ENCODE measurements at regions not wholly inside any gene's neighbourhood (a gene's known extent, or its start where the extent isn't known, plus 50 kb on each side); places are given as distances from the start of the nearest gene placed in this dataset.

GRCh38 chr5:115732026-115732425 is 84.4 kb downstream of the CDO1 start:
- no peak for FAIRE-seq
- no peak for DNase-seq (ENCODE audit: insufficient read length, low spot score)
- TF ChIP-seq POU2F2 (IDR thresholded peaks at IDR 0.05; ENCODE audit: low read depth, low read length) (no peak), SPI1 (IDR thresholded peaks at IDR 0.05; ENCODE audit: low read depth, low read length) (no peak), POLR2A (IDR thresholded peaks at IDR 0.05; ENCODE audit: low read depth, low read length) (no peak), POLR2AphosphoS5 (IDR thresholded peaks at IDR 0.05; ENCODE audit: low read depth, low read length) (no peak), TAF1 (IDR thresholded peaks at IDR 0.05; ENCODE audit: low read depth, low read length) (no peak), PAX5 (IDR thresholded peaks at IDR 0.05; ENCODE audit: insufficient read depth, low read length, severe bottlenecking) (no peak)

- DNase-seq (ENCODE audit: insufficient read length, low spot score) (no peak), FAIRE-seq (no peak)
- no peak for TF ChIP-seq POLR2AphosphoS5 (IDR thresholded peaks at IDR 0.05; ENCODE audit: low read depth, low read length)
- TF ChIP-seq SPI1 (IDR thresholded peaks at IDR 0.05; ENCODE audit: low read depth, low read length), result no peak
- no peak for TF ChIP-seq PAX5 (IDR thresholded peaks at IDR 0.05; ENCODE audit: insufficient read depth, low read length, severe bottlenecking)
- TF ChIP-seq TAF1 (IDR thresholded peaks at IDR 0.05; ENCODE audit: low read depth, low read length), result no peak
- TF ChIP-seq POU2F2 (IDR thresholded peaks at IDR 0.05; ENCODE audit: low read depth, low read length), result no peak
- TF ChIP-seq POLR2A (IDR thresholded peaks at IDR 0.05; ENCODE audit: low read depth, low read length), result no peak
Measured at GRCh38 chr5:115725522-115725921, 90.9 kb downstream of the CDO1 start.

- FAIRE-seq, result no peak
- TF ChIP-seq PAX5 (IDR thresholded peaks at IDR 0.05; ENCODE audit: insufficient read depth, low read length, severe bottlenecking) (no peak), SPI1 (IDR thresholded peaks at IDR 0.05; ENCODE audit: low read depth, low read length) (no peak), POU2F2 (IDR thresholded peaks at IDR 0.05; ENCODE audit: low read depth, low read length) (no peak), POLR2A (IDR thresholded peaks at IDR 0.05; ENCODE audit: low read depth, low read length) (no peak), POLR2AphosphoS5 (IDR thresholded peaks at IDR 0.05; ENCODE audit: low read depth, low read length) (no peak), TAF1 (IDR thresholded peaks at IDR 0.05; ENCODE audit: low read depth, low read length) (no peak)
- no peak for DNase-seq (ENCODE audit: insufficient read length, low spot score)
Measured at GRCh38 chr5:115723220-115723619, 93.2 kb downstream of the CDO1 start.

- no peak for FAIRE-seq
Measured at GRCh38 chr5:115720888-115721287, 95.1 kb upstream of the TMED7 start.

GRCh38 chr5:115718927-115719326 is 93.1 kb upstream of the TMED7 start:
- DNase-seq (ENCODE audit: insufficient read length, low spot score) (no peak), FAIRE-seq (no peak)
- TF ChIP-seq POLR2AphosphoS5 (IDR thresholded peaks at IDR 0.05; ENCODE audit: low read depth, low read length) (no peak), POLR2A (IDR thresholded peaks at IDR 0.05; ENCODE audit: low read depth, low read length) (no peak), TAF1 (IDR thresholded peaks at IDR 0.05; ENCODE audit: low read depth, low read length) (no peak), PAX5 (IDR thresholded peaks at IDR 0.05; ENCODE audit: insufficient read depth, low read length, severe bottlenecking) (no peak), SPI1 (IDR thresholded peaks at IDR 0.05; ENCODE audit: low read depth, low read length) (no peak), POU2F2 (IDR thresholded peaks at IDR 0.05; ENCODE audit: low read depth, low read length) (no peak)

More at GRCh38 chr5:115720888-115721287, 95.1 kb upstream of the TMED7 start:
- no peak for DNase-seq (ENCODE audit: insufficient read length, low spot score)
- TF ChIP-seq TAF1 (IDR thresholded peaks at IDR 0.05; ENCODE audit: low read depth, low read length) (no peak), POU2F2 (IDR thresholded peaks at IDR 0.05; ENCODE audit: low read depth, low read length) (no peak), PAX5 (IDR thresholded peaks at IDR 0.05; ENCODE audit: insufficient read depth, low read length, severe bottlenecking) (no peak), POLR2A (IDR thresholded peaks at IDR 0.05; ENCODE audit: low read depth, low read length) (no peak), SPI1 (IDR thresholded peaks at IDR 0.05; ENCODE audit: low read depth, low read length) (no peak), POLR2AphosphoS5 (IDR thresholded peaks at IDR 0.05; ENCODE audit: low read depth, low read length) (no peak)

- FAIRE-seq (no peak), DNase-seq (ENCODE audit: insufficient read length, low spot score) (no peak)
- TF ChIP-seq POU2F2 (IDR thresholded peaks at IDR 0.05; ENCODE audit: low read depth, low read length) (no peak), POLR2AphosphoS5 (IDR thresholded peaks at IDR 0.05; ENCODE audit: low read depth, low read length) (no peak), PAX5 (IDR thresholded peaks at IDR 0.05; ENCODE audit: insufficient read depth, low read length, severe bottlenecking) (no peak), SPI1 (IDR thresholded peaks at IDR 0.05; ENCODE audit: low read depth, low read length) (no peak)
Measured at GRCh38 chr5:115713408-115713807, 87.6 kb upstream of the TMED7 start.

- TF ChIP-seq SPI1 (IDR thresholded peaks at IDR 0.05; ENCODE audit: low read depth, low read length), result no peak
- TF ChIP-seq POLR2AphosphoS5 (IDR thresholded peaks at IDR 0.05; ENCODE audit: low read depth, low read length), result no peak
- TF ChIP-seq POU2F2 (IDR thresholded peaks at IDR 0.05; ENCODE audit: low read depth, low read length), result no peak
- no peak for TF ChIP-seq TAF1 (IDR thresholded peaks at IDR 0.05; ENCODE audit: low read depth, low read length)
- no peak for TF ChIP-seq POLR2A (IDR thresholded peaks at IDR 0.05; ENCODE audit: low read depth, low read length)
- TF ChIP-seq PAX5 (IDR thresholded peaks at IDR 0.05; ENCODE audit: insufficient read depth, low read length, severe bottlenecking), result no peak
- FAIRE-seq, result no peak
Measured at GRCh38 chr5:115709585-115709984, 83.7 kb upstream of the TMED7 start.

GRCh38 chr5:115708819-115709477 is 83.1 kb upstream of the TMED7 start:
- FAIRE-seq (no peak), DNase-seq (ENCODE audit: insufficient read length, low spot score) (no peak)
- no peak for TF ChIP-seq SPI1 (IDR thresholded peaks at IDR 0.05; ENCODE audit: low read depth, low read length)
- TF ChIP-seq POLR2A (IDR thresholded peaks at IDR 0.05; ENCODE audit: low read depth, low read length), result no peak
- no peak for TF ChIP-seq TAF1 (IDR thresholded peaks at IDR 0.05; ENCODE audit: low read depth, low read length)
- TF ChIP-seq PAX5 (IDR thresholded peaks at IDR 0.05; ENCODE audit: insufficient read depth, low read length, severe bottlenecking), result no peak
- no peak for TF ChIP-seq POLR2AphosphoS5 (IDR thresholded peaks at IDR 0.05; ENCODE audit: low read depth, low read length)
- no peak for TF ChIP-seq POU2F2 (IDR thresholded peaks at IDR 0.05; ENCODE audit: low read depth, low read length)

More at GRCh38 chr5:115709585-115709984, 83.7 kb upstream of the TMED7 start:
- no peak for DNase-seq (ENCODE audit: insufficient read length, low spot score)

GRCh38 chr5:115703514-115703913 is 77.7 kb upstream of the TMED7 start:
- TF ChIP-seq POU2F2 (IDR thresholded peaks at IDR 0.05; ENCODE audit: low read depth, low read length) (no peak), POLR2A (IDR thresholded peaks at IDR 0.05; ENCODE audit: low read depth, low read length) (no peak), POLR2AphosphoS5 (IDR thresholded peaks at IDR 0.05; ENCODE audit: low read depth, low read length) (no peak), PAX5 (IDR thresholded peaks at IDR 0.05; ENCODE audit: insufficient read depth, low read length, severe bottlenecking) (no peak), TAF1 (IDR thresholded peaks at IDR 0.05; ENCODE audit: low read depth, low read length) (no peak), SPI1 (IDR thresholded peaks at IDR 0.05; ENCODE audit: low read depth, low read length) (no peak)
- DNase-seq (ENCODE audit: insufficient read length, low spot score) (no peak), FAIRE-seq (no peak)
